ENCODE measurements at regions not wholly inside any gene's neighbourhood (a gene's known extent, or its start where the extent isn't known, plus 50 kb on each side); places are given as distances from the start of the nearest gene placed in this dataset.
A peak's percentile ranks its signal among the peaks of the same experiment; 100 is the strongest.

- no peak for DNase-seq
These were observed 295.4 kb upstream of the KCNJ16 start for GRCh38 chr17:69779378-69780214.

DNA sequence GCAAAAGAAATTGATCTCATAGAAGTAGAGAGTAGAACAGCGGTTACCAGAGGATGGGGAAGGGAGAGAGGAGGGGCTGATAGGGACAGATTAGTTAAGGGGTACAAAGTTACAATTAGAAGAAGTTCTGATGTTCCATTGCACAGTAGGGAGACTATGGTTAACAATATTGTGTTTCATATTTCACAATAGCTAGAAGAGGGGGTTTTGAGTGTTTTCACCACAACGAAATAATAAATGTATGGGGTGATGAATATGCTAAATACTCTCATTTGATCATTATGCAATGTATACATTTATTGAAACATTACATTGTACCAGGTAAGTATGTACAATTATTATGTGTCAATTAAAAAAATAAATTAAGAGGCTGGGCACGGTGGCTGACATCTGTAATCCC lies 291.2 kb upstream of the KCNJ16 start:
- no peak for DNase-seq

DNA sequence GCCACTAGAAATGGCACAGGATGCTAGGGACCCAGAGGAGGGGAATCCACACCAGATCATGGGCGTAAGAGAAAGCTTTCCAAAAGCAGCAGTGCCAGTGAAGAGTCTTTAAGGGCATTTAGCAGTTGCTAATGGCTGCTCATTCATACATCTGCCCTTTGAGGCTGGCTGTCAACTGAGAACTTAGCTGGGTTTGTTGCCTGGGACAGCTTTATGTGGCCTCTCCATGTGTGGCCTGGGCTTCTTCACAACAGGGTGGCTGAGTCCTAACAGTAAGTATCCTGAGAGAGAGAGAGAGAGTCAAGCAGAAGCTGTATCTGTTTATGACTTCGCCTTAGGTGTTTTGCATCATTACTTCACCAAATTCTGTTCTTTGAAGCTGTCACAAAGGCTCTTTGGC lies 286.1 kb upstream of the KCNJ16 start:
- DNase-seq, result no peak

GRCh38 chr17:69796078-69796477 lies 278.9 kb upstream of the KCNJ16 start:
- DNase-seq, result no peak

- no peak for DNase-seq
These were observed 274.2 kb upstream of the KCNJ16 start for GRCh38 chr17:69800870-69801269.

GRCh38 chr17:69801368-69801767 lies 273.7 kb upstream of the KCNJ16 start:
- DNase-seq, result no peak

- no peak for DNase-seq
These were observed 272.8 kb upstream of the KCNJ16 start for GRCh38 chr17:69802045-69802740.

DNA sequence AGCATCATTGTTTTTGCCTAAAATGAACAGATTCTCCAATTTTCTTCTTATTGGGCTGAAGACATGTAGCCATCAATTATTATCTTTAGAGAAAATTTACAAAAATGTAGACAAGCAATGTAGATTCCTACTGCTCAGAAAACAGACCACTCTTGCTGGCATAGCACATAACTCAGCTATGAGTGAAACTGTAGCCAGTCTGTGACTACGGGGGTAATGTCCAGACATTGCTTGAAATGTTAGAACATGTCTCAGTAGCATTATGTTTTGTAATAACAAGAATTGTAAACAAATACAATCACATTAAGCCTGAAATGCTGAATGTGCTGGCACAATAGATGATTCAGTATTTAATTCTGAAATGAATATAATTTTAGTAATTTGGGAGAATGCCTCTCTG lies 265.7 kb upstream of the KCNJ16 start:
- no peak for DNase-seq

GRCh38 chr17:69810326-69810965 lies 264.6 kb upstream of the KCNJ16 start:
- no peak for DNase-seq

DNA sequence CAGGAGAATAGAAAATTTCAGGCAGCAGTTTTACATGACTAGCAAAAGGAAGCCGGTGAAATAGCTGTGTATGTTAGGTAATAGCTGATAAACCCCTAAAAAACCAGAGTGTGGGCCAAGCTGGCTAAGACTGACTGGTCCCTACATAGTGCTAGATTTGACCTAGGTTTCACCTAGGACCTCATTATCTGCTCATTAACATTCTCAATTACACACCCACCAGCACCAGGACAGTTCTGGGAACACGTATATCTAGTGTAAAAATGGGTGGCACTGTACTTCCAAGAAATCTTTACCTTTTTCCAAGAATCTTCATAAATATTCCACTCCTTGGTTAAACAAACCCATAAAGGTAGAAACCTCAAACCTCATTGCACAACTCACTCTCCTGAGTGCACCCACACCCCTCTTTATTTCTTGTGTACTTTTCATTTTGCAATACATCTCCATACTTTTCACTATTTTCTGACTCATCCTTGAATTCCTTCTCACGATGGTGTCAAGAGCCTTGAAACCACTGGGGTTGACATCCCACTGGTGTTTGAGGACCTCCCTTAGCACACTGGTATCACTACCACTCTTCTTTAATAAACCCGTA lies 262.7 kb upstream of the KCNJ16 start:
- no peak for DNase-seq

GRCh38 chr17:69814031-69814430 lies 261.0 kb upstream of the KCNJ16 start:
- no peak for DNase-seq

DNA sequence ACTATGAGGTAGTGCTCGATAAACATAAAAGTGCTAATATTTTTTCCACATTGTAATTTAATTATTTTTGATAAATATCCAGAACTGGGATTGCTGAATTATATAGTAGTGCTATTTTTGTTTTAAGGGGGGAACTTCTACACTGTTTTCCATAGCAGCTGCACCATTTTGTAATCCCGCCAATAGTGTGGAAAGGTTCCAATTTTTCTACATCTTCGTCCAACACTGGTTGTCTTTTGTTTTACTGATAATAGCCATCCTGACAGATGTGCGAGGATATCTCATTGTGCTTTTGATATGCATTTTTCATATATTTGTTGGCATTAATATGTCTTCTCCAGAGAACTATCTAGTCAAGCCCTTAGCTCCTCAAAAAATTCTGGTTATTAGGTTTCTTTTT lies 259.6 kb upstream of the KCNJ16 start:
- no peak for DNase-seq

DNA sequence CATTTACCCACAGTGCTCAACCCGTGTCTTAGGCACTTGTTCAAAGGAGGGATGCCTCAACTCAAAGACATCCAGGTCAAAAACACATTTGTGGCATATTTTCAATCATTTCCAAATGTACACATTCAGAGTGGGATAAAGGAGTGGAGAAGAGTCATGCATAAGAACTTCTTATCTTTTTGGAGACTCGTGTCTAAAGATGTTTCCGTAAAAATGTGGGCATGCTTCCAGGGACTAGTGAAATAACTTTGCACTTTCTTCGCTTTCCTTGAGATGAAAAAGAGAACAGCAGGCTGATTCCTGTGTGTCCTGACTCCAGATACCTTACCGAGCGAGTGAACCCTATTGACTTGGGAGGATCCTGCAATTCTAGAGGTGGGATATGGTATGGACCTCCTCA lies 256.6 kb upstream of the KCNJ16 start:
- no peak for DNase-seq

DNA sequence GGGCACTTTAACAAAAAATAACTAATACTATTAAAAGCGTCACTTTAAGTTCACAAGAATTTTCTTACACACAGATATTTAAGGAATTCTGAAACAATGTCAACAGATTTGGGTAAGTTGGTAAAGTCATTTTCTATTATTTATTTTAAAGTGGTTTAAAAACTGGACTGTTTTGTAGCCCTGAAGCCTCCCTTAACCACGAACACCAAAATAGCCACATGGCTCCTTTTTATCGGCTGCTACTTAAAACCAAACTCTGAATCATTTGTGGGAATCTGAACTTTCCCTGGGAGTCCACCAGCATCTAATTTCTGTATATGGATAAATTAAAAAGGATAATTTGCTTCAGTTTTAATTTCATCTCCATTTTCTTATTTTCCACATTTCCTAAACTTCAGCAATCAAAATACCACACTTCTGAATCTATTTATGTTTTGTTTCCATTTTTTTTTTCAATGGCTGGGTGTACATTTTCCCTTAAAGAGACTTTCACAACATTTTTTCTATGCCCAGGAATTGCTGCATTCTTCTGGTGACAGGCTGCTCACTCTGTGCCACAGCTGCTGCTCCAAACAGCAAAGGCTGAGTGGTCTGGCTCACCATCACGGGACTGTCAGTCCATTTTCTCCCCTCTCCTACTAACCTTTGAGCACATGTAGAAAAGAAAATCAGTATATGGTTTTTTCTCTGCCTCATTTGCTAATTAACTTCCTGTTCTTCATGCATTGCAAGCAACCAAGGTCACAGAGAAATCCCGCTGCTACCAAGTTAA lies 255.5 kb upstream of the KCNJ16 start:
- no peak for DNase-seq

DNA sequence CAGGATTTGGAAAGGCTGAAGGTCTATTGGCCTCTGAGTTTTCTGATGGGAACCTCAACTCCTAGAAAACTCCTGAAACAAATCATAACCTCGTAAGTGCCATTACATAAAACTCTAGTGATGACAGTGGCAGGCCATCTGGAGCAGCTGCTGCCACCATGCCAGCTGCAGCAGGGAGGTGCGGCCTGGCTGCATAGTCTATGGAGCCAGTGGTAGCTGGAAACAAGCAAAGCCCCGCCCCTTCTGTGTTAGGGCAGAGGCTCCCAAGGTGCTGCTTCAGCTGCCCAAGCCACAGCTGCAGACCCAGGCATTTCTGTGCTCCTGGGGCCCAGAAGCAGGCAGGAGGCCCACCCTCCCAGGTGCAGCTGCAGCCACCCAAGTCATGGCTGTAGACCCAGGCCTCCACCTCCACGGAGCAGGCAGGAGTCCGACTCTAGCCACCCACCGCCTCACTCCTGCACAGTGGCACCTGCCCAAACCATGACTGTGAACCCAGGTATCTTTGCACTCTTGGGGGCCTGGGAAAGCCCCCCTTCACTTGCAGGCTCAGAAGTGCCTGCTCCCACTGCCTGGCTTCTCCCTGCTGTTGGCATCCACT lies 254.1 kb upstream of the KCNJ16 start:
- no peak for DNase-seq

DNA sequence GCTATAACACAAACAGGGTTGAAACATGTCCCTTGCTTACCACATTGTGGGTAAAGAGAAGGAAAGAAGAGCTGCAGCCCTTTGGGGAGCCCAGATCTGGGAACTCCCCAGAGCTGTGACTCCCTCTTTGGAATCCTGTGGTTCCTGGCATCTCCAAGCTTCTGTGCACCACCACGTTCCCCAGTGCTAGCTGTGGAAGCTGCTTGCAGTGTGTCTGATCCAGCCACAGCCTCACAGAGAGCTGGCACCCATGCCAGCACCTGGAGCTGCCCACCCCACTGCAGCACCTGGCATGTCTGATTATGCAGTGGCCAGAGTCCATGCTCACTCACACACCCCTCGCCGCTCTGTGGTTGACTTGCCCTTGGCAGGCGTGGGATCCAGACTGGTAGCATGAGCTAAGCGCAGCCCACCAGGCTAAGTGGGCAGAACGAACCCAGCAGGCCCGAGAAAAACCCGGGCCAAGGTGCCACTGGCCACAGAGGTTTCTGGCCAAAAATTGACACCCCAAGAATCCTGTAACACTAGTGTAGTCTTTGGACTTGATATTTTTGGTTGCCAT lies 252.6 kb upstream of the KCNJ16 start:
- DNase-seq, result no peak

DNA sequence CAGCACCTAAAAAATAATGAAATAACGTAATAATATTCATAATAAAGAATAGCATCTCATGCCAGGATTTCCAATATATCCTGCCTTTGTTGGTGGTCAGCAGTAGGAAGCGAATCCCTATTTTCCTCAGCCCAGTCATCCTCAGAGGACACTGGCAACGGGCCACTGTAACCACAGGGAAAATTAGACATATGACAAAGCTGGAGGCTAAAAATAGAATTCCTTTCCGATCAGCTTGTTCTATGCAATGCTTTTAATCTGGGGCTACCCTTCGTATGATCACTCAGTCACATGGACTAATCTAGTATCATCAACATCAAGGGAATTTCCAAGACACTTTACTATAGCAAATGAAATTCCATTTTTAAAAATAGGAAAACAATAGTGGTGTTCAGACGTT lies 246.9 kb upstream of the KCNJ16 start:
- DNase-seq, result no peak

GRCh38 chr17:69834494-69834893 lies 240.5 kb upstream of the KCNJ16 start:
- DNase-seq, result no peak

DNA sequence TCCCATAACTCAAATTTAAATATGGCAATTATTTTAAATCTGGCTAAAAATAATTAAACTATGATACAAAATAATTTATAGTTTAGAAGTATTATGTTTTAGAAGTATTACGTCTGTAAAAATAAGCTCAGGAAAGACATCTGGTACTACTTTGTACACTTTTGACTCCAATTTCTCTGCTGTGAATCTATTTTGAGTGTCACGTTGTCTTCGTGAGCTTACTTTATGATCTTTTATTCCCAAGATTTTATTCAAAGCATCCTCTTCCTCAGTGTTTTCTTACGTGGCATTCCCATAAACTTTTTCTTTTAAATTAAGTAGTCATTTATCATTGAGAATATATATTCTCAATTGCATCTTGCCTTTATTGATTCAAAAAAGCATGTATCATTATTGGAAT lies 223.3 kb upstream of the KCNJ16 start:
- DNase-seq, result no peak

GRCh38 chr17:69853541-69854224 lies 221.3 kb upstream of the KCNJ16 start:
- peak; percentile 32 for DNase-seq

DNA sequence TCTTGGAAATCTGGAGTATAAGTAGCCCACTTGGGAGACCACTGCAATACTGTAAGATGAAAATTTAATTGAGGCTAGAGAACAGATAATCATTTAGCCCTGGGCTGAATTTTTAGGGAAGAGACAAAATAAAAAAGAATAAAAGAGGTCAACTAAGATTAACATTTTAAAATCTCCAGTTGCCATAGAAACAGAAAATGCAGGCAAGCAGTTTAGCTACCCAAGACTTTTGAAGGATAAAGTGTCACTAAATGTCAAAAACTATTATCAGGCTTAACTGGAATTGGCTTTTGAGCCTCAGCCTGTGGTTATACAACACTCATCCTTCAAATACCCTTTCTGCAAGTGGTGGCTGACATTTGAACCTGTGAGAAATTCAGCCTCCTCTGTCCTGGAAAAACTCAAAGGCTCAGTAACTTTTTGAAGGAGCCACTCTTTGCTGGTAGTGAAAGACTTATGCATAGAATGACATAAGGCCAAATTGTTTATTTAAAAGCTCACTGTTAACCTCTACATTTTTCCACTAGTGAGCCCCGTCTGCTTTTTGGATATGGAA lies 220.7 kb upstream of the KCNJ16 start:
- DNase-seq, result no peak
